Panc1 (cell line): ENCODE measurements at regions not wholly inside any gene's neighbourhood (a gene's known extent, or its start where the extent isn't known, plus 50 kb on each side); places are given as distances from the start of the nearest gene placed in this dataset.

Source experiments
- ATAC-seq: fragments of 200-7000 bp; cut with Tn5 transposase; 2 replicates; pipeline ENCODE4 v1.9.1; 2020; ENCODE audit warnings: mild to moderate bottlenecking, moderate library complexity
- BruUV-seq: library from RNA; stranded (reverse); fragments of 400-500 nt; replicated peaks from 2 replicates; lab custom pipeline; 2021; lab: Mats Ljungman, UMichigan
- CTCF ChIA-PET: fragments of 300-600 bp; sonication (Branson Sonifier 250); formaldehyde crosslinking; loops from one replicate; lab custom pipeline; 2022; ENCODE audit warnings: antibody characterized with exemption; lab: Charles Lee
- POLR2A ChIA-PET: fragments of 300-600 bp; sonication (Branson Sonifier 250); formaldehyde crosslinking; loops from one replicate; lab custom pipeline; 2022; ENCODE audit warnings: antibody characterized with exemption; lab: Charles Lee
- DNase-seq: peaks from one replicate; pipeline ENCODE4 v3.0.0-alpha.2; 2010; ENCODE audit warnings: low read depth, low spot score
- H3K27ac ChIP-seq: 2 replicates; pipeline ENCODE4 v1.5.1; 2011; ENCODE audit warnings: mild to moderate bottlenecking, low read length, inconsistent platforms
- H3K27me3 ChIP-seq: fragments of 200-500 bp; sonication (Bioruptor generic); 2 replicates; pipeline ENCODE4 v1.6.0; 2014; ENCODE audit warnings: low read length, inconsistent platforms; ENCODE audit not compliant: control insufficient read depth, insufficient read depth
- H3K36me3 ChIP-seq: fragments of 200-500 bp; sonication (Bioruptor generic); 2 replicates; pipeline ENCODE4 v1.5.1; 2014; ENCODE audit warnings: inconsistent platforms, mild to moderate bottlenecking, low read length, moderate library complexity; ENCODE audit not compliant: control insufficient read depth, insufficient read depth
- H3K4me1 ChIP-seq: 2 replicates; pipeline ENCODE4 v1.5.1; 2011; ENCODE audit warnings: inconsistent platforms, mild to moderate bottlenecking, low read length, moderate library complexity; ENCODE audit not compliant: control insufficient read depth, insufficient read depth
- H3K4me3 ChIP-seq, 2 experiments: 2 replicates each; pipeline ENCODE4 v1.5.1; 2011 to 2012; ENCODE audit warnings: low read depth in 2 of 2, low read length in 2 of 2, mild to moderate bottlenecking in 2 of 2, inconsistent platforms in 1 of 2, moderate library complexity in 1 of 2
- H3K9me3 ChIP-seq: fragments of 200-500 bp; sonication (Bioruptor generic); 2 replicates; pipeline ENCODE4 v1.5.1; 2014; ENCODE audit warnings: low read depth, mild to moderate bottlenecking, inconsistent platforms, low read length, moderate library complexity; ENCODE audit not compliant: control insufficient read depth, insufficient read depth
- CTCF ChIP-seq: fragments of 450-650 bp; IDR thresholded peaks from 2 replicates; pipeline ENCODE4 v1.5.1; 2017; ENCODE audit warnings: mild to moderate bottlenecking
- POLR2AphosphoS5 ChIP-seq: IDR thresholded peaks from 2 replicates; pipeline ENCODE4 v1.6.1; 2012; ENCODE audit warnings: mild to moderate bottlenecking, low read depth, low read length, moderate library complexity
- REST ChIP-seq, 2 experiments: IDR thresholded peaks; 2 replicates each; pipeline ENCODE4 v1.6.1; 2011 to 2012; ENCODE audit warnings: low read depth in 2 of 2, control low read depth in 1 of 2, low read length in 1 of 2, mild to moderate bottlenecking in 1 of 2, moderate library complexity in 1 of 2; ENCODE audit not compliant: insufficient read depth in 1 of 2
- SIN3A ChIP-seq: IDR thresholded peaks from 2 replicates; pipeline ENCODE4 v1.6.1; 2012; ENCODE audit warnings: low read depth, mild to moderate bottlenecking, low read length, moderate library complexity, borderline replicate concordance; ENCODE audit not compliant: insufficient read depth
- TCF7L2 ChIP-seq: IDR thresholded peaks from 2 replicates; pipeline ENCODE4 v1.6.1; 2011; ENCODE audit warnings: mild to moderate bottlenecking, low read depth, low read length, inconsistent platforms
- in situ Hi-C: cut with HindIII; loops from 2 replicates; pipeline ENCODE4 v1.10.0; 2016; ENCODE audit warnings: low sequenced_read_pairs, low pct_unique_long_range_greater_than_20kb
- intact Hi-C: fragments of 100-400 bp; cut with micrococcal nuclease; formaldehyde crosslinking; loops from one replicate; pipeline ENCODE4 v1.10.0; 2022; ENCODE audit not compliant: unreplicated experiment

- ChIA-PET CTCF (no interaction called here), POLR2A (no interaction called here)
- no peak overlapping the region for H3K4me3 ChIP-seq
- in situ Hi-C loops, result no loop called here
- no peaks in the 10 kb centered on the region for H3K4me1 ChIP-seq
- no TSS peak for BruUV-seq
- no peak overlapping the region for H3K27ac ChIP-seq
- H3K9me3 ChIP-seq, result no peaks in the 10 kb centered on the region
- H3K36me3 ChIP-seq, result no peaks in the 10 kb centered on the region
- intact Hi-C loops, result no loop called here
- DNase-seq (no peak), ATAC-seq (no peak)
- H3K27me3 ChIP-seq, result no peaks in the 10 kb centered on the region
- TF ChIP-seq POLR2AphosphoS5 (no peak), TCF7L2 (no peak), SIN3A (no peak), CTCF (no peak), REST (IDR thresholded peaks at IDR 0.05; ENCODE audit: insufficient read depth in 1 of 2, low read depth in 2 of 2, low read length in 1 of 2) (no peak)
These were observed 636.1 kb upstream of the FZD8 start for GRCh38 chr10:36278176-36278575.

- no peaks in the 10 kb centered on the region for H3K36me3 ChIP-seq
- TF ChIP-seq POLR2AphosphoS5 (no peak), REST (IDR thresholded peaks at IDR 0.05; ENCODE audit: insufficient read depth in 1 of 2, low read depth in 2 of 2, low read length in 1 of 2) (no peak), TCF7L2 (no peak), SIN3A (no peak), CTCF (no peak)
- ATAC-seq (no peak), DNase-seq (no peak)
- H3K4me1 ChIP-seq, result no peaks in the 10 kb centered on the region
- no peaks in the 10 kb centered on the region for H3K9me3 ChIP-seq
- POLR2A ChIA-PET, result no interaction called here
- no peak overlapping the region for H3K27ac ChIP-seq
- no TSS peak for BruUV-seq
- CTCF ChIA-PET, result no interaction called here
- no peaks in the 10 kb centered on the region for H3K27me3 ChIP-seq
- intact Hi-C loops (no loop called here), in situ Hi-C loops (no loop called here)
- H3K4me3 ChIP-seq, result no peak overlapping the region
These were observed 635.4 kb upstream of the FZD8 start for GRCh38 chr10:36277459-36277858.
